Panc1 (cell line): ENCODE measurements at regions not wholly inside any gene's neighbourhood (a gene's known extent, or its start where the extent isn't known, plus 50 kb on each side); places are given as distances from the start of the nearest gene placed in this dataset.

Experiments used
- ATAC-seq: fragments of 200-7000 bp; cut with Tn5 transposase; 2 replicates; pipeline ENCODE4 v1.9.1; 2020; ENCODE audit warnings: mild to moderate bottlenecking, moderate library complexity
- BruUV-seq: library from RNA; stranded (reverse); fragments of 400-500 nt; replicated peaks from 2 replicates; lab custom pipeline; 2021; lab: Mats Ljungman, UMichigan
- CTCF ChIA-PET: fragments of 300-600 bp; sonication (Branson Sonifier 250); formaldehyde crosslinking; loops from one replicate; lab custom pipeline; 2022; ENCODE audit warnings: antibody characterized with exemption; lab: Charles Lee
- POLR2A ChIA-PET: fragments of 300-600 bp; sonication (Branson Sonifier 250); formaldehyde crosslinking; loops from one replicate; lab custom pipeline; 2022; ENCODE audit warnings: antibody characterized with exemption; lab: Charles Lee
- DNase-seq: peaks from one replicate; pipeline ENCODE4 v3.0.0-alpha.2; 2010; ENCODE audit warnings: low read depth, low spot score
- H3K27ac ChIP-seq: 2 replicates; pipeline ENCODE4 v1.5.1; 2011; ENCODE audit warnings: mild to moderate bottlenecking, low read length, inconsistent platforms
- H3K27me3 ChIP-seq: fragments of 200-500 bp; sonication (Bioruptor generic); 2 replicates; pipeline ENCODE4 v1.6.0; 2014; ENCODE audit warnings: low read length, inconsistent platforms; ENCODE audit not compliant: control insufficient read depth, insufficient read depth
- H3K36me3 ChIP-seq: fragments of 200-500 bp; sonication (Bioruptor generic); 2 replicates; pipeline ENCODE4 v1.5.1; 2014; ENCODE audit warnings: inconsistent platforms, mild to moderate bottlenecking, low read length, moderate library complexity; ENCODE audit not compliant: control insufficient read depth, insufficient read depth
- H3K4me1 ChIP-seq: 2 replicates; pipeline ENCODE4 v1.5.1; 2011; ENCODE audit warnings: inconsistent platforms, mild to moderate bottlenecking, low read length, moderate library complexity; ENCODE audit not compliant: control insufficient read depth, insufficient read depth
- H3K4me3 ChIP-seq, 2 experiments: 2 replicates each; pipeline ENCODE4 v1.5.1; 2011 to 2012; ENCODE audit warnings: low read depth in 2 of 2, low read length in 2 of 2, mild to moderate bottlenecking in 2 of 2, inconsistent platforms in 1 of 2, moderate library complexity in 1 of 2
- H3K9me3 ChIP-seq: fragments of 200-500 bp; sonication (Bioruptor generic); 2 replicates; pipeline ENCODE4 v1.5.1; 2014; ENCODE audit warnings: low read depth, mild to moderate bottlenecking, inconsistent platforms, low read length, moderate library complexity; ENCODE audit not compliant: control insufficient read depth, insufficient read depth
- POLR2AphosphoS5 ChIP-seq: IDR thresholded peaks from 2 replicates; pipeline ENCODE4 v1.6.1; 2012; ENCODE audit warnings: mild to moderate bottlenecking, low read depth, low read length, moderate library complexity
- REST ChIP-seq, 2 experiments: IDR thresholded peaks; 2 replicates each; pipeline ENCODE4 v1.6.1; 2011 to 2012; ENCODE audit warnings: low read depth in 2 of 2, control low read depth in 1 of 2, low read length in 1 of 2, mild to moderate bottlenecking in 1 of 2, moderate library complexity in 1 of 2; ENCODE audit not compliant: insufficient read depth in 1 of 2
- SIN3A ChIP-seq: IDR thresholded peaks from 2 replicates; pipeline ENCODE4 v1.6.1; 2012; ENCODE audit warnings: low read depth, mild to moderate bottlenecking, low read length, moderate library complexity, borderline replicate concordance; ENCODE audit not compliant: insufficient read depth
- TCF7L2 ChIP-seq: IDR thresholded peaks from 2 replicates; pipeline ENCODE4 v1.6.1; 2011; ENCODE audit warnings: mild to moderate bottlenecking, low read depth, low read length, inconsistent platforms
- in situ Hi-C: cut with HindIII; loops from 2 replicates; pipeline ENCODE4 v1.10.0; 2016; ENCODE audit warnings: low sequenced_read_pairs, low pct_unique_long_range_greater_than_20kb
- intact Hi-C: fragments of 100-400 bp; cut with micrococcal nuclease; formaldehyde crosslinking; loops from one replicate; pipeline ENCODE4 v1.10.0; 2022; ENCODE audit not compliant: unreplicated experiment
- TF ChIP-seq, protein P1 (sequence below): fragments of 450-650 bp; IDR thresholded peaks from 2 replicates; pipeline ENCODE4 v1.5.1; 2017; ENCODE audit warnings: mild to moderate bottlenecking

GRCh38 chr4:171629182-171629581, 184.0 kb upstream of the GALNTL6 start:
- in situ Hi-C loops (no loop called here), intact Hi-C loops (no loop called here)
- no peak for ATAC-seq
- no peak overlapping the region for H3K27ac ChIP-seq
- H3K27me3 ChIP-seq, result no peaks in the 10 kb centered on the region
- H3K4me3 ChIP-seq, result no peak overlapping the region
- no peak for DNase-seq
- H3K36me3 ChIP-seq, result no peaks in the 10 kb centered on the region
- H3K9me3 ChIP-seq, result no peaks in the 10 kb centered on the region
- BruUV-seq, result no TSS peak
- ChIA-PET CTCF (no interaction called here), POLR2A (no interaction called here)
- no peaks in the 10 kb centered on the region for H3K4me1 ChIP-seq
- TF ChIP-seq POLR2AphosphoS5, result no peak
- no peak for TF ChIP-seq REST (IDR thresholded peaks at IDR 0.05; ENCODE audit: insufficient read depth in 1 of 2, low read depth in 2 of 2, low read length in 1 of 2)
- no peak for TF ChIP-seq TCF7L2
- no peak for TF ChIP-seq SIN3A
- TF ChIP-seq, protein P1, sequence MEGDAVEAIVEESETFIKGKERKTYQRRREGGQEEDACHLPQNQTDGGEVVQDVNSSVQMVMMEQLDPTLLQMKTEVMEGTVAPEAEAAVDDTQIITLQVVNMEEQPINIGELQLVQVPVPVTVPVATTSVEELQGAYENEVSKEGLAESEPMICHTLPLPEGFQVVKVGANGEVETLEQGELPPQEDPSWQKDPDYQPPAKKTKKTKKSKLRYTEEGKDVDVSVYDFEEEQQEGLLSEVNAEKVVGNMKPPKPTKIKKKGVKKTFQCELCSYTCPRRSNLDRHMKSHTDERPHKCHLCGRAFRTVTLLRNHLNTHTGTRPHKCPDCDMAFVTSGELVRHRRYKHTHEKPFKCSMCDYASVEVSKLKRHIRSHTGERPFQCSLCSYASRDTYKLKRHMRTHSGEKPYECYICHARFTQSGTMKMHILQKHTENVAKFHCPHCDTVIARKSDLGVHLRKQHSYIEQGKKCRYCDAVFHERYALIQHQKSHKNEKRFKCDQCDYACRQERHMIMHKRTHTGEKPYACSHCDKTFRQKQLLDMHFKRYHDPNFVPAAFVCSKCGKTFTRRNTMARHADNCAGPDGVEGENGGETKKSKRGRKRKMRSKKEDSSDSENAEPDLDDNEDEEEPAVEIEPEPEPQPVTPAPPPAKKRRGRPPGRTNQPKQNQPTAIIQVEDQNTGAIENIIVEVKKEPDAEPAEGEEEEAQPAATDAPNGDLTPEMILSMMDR, result no peak

- ChIA-PET CTCF (no interaction called here), POLR2A (no interaction called here)
- Histone ChIP-seq H3K27me3 (no peaks in the 10 kb centered on the region), H3K9me3 (no peaks in the 10 kb centered on the region), H3K4me1 (no peaks in the 10 kb centered on the region), H3K4me3 (no peak overlapping the region), H3K36me3 (no peaks in the 10 kb centered on the region), H3K27ac (no peak overlapping the region)
- TF ChIP-seq POLR2AphosphoS5, result no peak
- no peak for TF ChIP-seq REST (IDR thresholded peaks at IDR 0.05; ENCODE audit: insufficient read depth in 1 of 2, low read depth in 2 of 2, low read length in 1 of 2)
- TF ChIP-seq, protein P1, result no peak
- no peak for TF ChIP-seq SIN3A
- no peak for TF ChIP-seq TCF7L2
- DNase-seq (no peak), ATAC-seq (no peak)
- intact Hi-C loops, result no loop called here
- in situ Hi-C loops, result no loop called here
- no TSS peak for BruUV-seq
Observed at GRCh38 chr4:171626554-171626953, 186.7 kb upstream of the GALNTL6 start.
